ENCODE measurements at regions not wholly inside any gene's neighbourhood (a gene's known extent, or its start where the extent isn't known, plus 50 kb on each side); places are given as distances from the start of the nearest gene placed in this dataset.

- TF ChIP-seq POLR2A (IDR thresholded peaks at IDR 0.05) (no peak), CTCF (IDR thresholded peaks at IDR 0.05) (no peak), POLR2AphosphoS5 (IDR thresholded peaks at IDR 0.05; ENCODE audit: insufficient read depth in 1 of 2, low read depth in 1 of 2) (no peak)
Measured at GRCh38 chr16:85413691-85414663, 199.1 kb upstream of the GSE1 start.

Measured in vagina (tissue), 2 donors.